Hypothalamus (tissue), 51 donors: ENCODE measurements at regions not wholly inside any gene's neighbourhood (a gene's known extent, or its start where the extent isn't known, plus 50 kb on each side); places are given as distances from the start of the nearest gene placed in this dataset.

Source experiments
- DNase-seq, 51 donors: peaks; one replicate each; lab custom pipeline; 2025; lab: John Stamatoyannopoulos, UW

DNA sequence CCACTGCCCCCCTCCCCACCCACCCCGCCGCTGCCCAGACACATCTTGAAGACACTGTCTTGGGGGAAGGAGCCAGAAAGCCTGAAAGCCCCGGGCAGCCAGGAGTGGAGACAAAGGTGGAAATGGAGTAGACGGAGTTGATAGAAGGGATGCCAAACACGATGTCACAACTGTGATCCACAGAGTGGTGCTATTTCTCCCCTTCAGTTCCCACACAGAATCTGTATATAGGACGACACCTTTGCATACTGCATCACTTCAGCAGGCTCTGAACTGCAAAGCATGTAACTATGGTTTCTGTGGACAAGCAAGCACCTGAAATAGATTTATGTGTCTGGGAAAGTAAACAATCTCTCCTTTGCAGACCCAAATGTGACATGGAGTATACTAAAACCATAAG lies 56.4 kb upstream of the F13A1 start:
- no peak for DNase-seq

- DNase-seq: no peak
Measured at GRCh38 chr6:6377621-6378020, 57.2 kb upstream of the F13A1 start.

DNA sequence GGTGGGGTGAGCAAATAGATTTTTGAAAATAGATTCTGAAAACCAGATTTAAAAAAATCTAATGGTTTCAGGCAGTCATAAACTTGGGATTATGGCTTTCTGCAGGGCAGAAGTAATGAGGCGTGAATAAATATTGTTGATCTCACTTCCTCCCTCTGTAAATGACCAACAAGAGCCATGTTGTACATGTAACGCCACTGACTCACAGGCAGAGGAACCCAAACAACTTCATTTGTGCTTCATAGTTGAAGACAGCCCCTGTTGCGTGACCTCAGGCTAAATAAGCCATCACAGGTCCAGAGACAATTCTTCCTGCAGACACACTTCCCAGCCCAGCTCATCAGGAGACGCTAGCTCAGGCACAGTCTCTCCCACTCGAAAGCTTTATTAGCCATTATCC lies 59.1 kb upstream of the F13A1 start:
- DNase-seq: no peak

- DNase-seq: no peak
Measured at GRCh38 chr6:6384520-6384919, 64.1 kb upstream of the F13A1 start.

GRCh38 chr6:6386010-6386409 lies 65.5 kb upstream of the F13A1 start:
- no peak for DNase-seq

DNA sequence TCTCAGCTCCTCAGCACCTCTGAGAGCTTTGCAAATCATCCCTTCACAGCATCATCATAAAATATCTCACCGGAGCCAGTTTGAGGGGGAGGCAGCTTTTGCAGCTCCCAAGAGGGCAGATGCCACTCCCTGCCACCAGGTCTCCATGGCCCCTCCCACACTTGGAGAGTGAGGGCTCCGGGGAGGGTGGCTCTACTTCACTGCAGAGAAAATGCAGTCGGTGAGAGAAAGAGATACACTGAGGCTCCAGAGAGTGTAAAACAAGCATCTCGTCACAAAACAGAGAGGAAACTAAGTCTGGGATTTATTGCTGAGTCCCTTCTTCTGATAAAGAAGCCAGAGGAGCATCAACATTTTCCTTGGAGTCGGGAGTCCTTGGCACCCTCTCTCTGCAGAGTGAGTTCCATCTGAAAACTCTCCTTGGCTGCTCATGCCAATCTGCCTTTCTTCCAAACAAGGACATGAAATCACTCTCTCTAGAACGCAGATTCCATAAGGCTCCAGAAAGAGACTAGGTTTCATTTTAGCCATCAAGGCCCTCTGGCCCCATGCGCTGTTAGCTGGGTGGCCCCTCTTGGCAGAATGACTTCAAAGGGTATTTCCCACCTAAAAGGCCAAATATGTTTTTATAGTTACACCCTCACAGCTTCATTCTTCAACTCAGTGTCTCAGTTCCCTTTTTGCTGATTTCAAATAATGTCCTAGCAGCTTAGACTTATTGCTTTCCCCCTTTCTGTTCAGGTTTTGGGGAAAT lies 70.6 kb upstream of the F13A1 start:
- peak in 2 of 51 donors; percentile 10 to 24 for DNase-seq

- no peak for DNase-seq
Measured at GRCh38 chr6:6392214-6393068, 72.0 kb upstream of the F13A1 start.

DNA sequence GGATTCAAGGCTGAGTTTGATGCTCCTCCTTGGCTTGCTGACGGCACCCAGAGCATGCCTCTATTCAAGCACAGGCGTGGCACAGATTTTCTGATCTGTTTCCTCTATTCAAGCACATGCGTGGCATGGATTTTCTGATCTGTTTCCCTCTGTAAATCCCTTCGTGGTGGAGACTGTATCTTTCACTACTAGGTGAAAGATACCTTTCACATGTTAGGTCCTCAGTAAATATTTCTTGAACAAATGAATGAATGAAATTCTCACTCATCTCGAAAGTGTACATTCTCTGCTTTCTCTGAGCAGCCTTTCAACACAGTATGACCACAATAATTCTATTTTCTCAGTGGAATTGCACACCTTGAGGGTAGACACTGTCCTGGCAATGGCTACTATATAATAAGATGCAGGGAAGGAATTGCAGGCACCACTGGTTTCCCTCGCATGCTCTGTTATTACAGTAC lies 72.6 kb upstream of the F13A1 start:
- DNase-seq: no peak

DNA sequence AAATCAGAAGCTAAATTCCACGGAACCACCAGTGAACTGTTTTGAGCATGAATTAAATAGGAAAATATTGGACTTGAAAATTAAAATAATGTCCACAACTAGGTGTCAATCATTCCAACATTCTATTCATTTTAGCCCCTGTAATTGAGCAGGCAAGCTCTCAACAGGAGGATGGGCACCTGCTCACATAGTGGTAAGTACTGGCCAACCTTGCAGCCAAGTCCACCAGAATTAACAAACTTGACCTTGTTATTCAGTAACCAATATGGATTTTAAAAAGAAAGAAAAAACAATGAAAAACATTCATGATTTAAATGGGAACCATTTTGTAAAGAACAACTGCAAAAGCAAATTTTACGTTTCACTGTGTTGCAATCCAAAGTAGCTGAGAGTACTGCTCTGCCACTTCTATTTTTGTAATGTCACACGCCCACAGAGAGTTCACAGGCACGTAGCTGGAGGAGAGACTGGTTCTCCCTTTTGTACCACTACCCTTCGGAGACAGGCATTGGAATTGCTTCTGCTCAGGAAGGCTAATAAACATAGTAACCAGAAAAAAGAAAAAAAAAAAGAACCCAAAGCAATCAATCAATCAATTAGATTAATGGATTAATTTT lies 75.2 kb upstream of the F13A1 start:
- DNase-seq: peak in 2 of 51 donors; percentile 13 to 46

DNA sequence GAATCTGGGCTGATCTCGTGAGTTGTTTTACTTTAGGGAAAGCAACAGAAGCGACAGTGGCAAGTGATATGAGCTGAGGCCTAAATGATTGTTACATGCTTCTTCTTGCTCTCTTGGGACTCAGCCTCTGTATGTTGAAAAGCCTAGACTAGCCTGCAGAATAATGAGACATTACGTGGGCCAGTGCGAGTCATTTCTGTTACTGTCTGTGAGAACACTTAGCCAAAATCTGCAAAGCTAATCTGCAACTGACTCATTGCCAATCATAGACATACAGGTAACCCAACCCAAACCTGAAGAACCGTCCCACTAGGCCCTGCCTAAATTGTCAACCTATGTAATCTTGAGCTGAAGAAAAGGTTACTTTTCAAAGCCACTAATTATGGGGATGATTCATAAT lies 77.4 kb upstream of the F13A1 start:
- DNase-seq: no peak

- no peak for DNase-seq
Measured at GRCh38 chr6:6399568-6399967, 79.1 kb upstream of the F13A1 start.

GRCh38 chr6:6401401-6401800 lies 80.9 kb upstream of the F13A1 start:
- DNase-seq: no peak

- DNase-seq: no peak
Measured at GRCh38 chr6:6402006-6402405, 81.5 kb upstream of the F13A1 start.

DNA sequence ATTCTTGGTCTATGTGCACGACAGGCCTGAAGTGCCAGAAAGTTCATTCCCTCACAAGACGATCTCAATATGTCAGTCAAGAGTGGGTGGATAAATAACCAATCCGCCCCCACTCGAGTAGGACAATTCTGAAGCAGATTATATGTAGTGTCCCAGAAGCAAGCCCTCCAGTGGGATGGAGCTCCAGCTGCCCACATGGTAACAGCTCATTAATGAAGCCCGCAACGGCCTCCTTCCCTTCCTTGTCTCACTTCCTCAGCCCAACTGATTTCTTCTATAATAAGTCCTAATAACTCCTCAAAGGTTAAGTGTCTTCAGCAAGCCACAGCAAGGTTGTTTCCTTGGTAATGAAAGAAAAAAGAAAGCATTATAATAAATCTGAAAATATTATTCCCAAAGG lies 82.1 kb upstream of the F13A1 start:
- DNase-seq: no peak

GRCh38 chr6:6405031-6405430 lies 84.6 kb upstream of the F13A1 start:
- DNase-seq: no peak

DNA sequence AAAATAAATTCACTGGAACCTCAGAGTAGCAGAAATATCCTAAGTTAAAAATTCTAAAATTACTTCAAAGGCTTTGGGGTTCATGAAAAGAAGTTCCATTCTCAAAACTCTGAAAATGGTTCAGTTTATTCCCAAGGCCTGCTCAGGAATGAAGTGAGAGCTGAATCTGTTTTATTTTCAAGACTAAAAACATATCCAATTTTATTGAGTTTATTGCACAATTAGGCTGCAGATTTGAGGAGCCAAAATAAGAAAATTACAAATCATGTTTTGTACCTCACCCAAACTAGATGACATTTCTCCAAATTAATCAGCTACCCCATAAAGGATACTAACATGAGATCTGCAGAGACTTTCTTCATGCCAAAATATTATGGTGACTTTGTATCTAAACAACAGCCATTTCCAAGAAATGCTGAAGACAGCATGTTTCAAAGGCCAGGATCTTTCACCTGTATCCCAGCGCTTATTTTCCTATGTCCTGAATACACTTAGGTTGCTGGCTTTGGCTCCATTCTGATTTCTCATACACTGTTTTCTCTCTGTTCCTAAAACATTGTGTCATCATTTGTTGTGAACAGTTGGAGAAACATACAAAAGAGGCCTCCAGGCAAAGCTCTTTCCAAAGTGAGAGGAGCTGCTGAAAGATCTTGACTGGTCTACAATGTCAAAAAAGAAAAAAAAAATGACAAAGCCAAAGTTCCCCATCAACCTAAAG lies 85.7 kb upstream of the F13A1 start:
- DNase-seq: no peak

GRCh38 chr6:6406715-6407070 lies 86.2 kb upstream of the F13A1 start:
- DNase-seq: no peak

GRCh38 chr6:6407071-6407741 lies 86.7 kb upstream of the F13A1 start:
- no peak for DNase-seq

- no peak for DNase-seq
Measured at GRCh38 chr6:6409397-6410030, 89.1 kb upstream of the F13A1 start.

- DNase-seq: no peak
Measured at GRCh38 chr6:6411115-6411514, 90.7 kb upstream of the F13A1 start.
